ENCODE measurements at regions not wholly inside any gene's neighbourhood (a gene's known extent, or its start where the extent isn't known, plus 50 kb on each side); places are given as distances from the start of the nearest gene placed in this dataset.

DNA sequence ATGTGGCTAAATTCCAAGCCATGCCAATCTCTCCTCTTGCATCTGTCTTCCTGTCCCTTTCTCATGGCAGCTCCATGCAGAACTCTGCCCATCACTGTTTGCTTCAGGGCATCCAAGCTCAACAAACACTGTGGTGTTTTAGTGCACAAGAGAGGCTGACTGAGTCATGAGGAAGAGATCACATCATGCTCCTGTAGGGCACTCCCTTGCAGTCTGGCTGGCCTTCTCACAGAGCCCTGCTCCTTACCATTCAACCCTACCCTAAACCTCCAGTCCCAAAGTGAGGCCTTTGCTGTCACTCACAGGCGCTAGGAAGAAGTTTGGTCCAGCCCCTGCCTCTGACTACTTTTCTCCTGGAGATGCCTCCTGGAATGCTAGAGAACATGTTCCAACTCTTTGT lies 194.0 kb downstream of the LRATD1 start:
- TF ChIP-seq, protein P1, sequence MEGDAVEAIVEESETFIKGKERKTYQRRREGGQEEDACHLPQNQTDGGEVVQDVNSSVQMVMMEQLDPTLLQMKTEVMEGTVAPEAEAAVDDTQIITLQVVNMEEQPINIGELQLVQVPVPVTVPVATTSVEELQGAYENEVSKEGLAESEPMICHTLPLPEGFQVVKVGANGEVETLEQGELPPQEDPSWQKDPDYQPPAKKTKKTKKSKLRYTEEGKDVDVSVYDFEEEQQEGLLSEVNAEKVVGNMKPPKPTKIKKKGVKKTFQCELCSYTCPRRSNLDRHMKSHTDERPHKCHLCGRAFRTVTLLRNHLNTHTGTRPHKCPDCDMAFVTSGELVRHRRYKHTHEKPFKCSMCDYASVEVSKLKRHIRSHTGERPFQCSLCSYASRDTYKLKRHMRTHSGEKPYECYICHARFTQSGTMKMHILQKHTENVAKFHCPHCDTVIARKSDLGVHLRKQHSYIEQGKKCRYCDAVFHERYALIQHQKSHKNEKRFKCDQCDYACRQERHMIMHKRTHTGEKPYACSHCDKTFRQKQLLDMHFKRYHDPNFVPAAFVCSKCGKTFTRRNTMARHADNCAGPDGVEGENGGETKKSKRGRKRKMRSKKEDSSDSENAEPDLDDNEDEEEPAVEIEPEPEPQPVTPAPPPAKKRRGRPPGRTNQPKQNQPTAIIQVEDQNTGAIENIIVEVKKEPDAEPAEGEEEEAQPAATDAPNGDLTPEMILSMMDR (conservative IDR thresholded peaks at IDR 0.05; ENCODE audit: low read depth in 2 of 2), result no peak
- TF ChIP-seq EZH2phosphoT487 (IDR thresholded peaks at IDR 0.05; ENCODE audit: unreplicated experiment) (no peak), EZH2 (IDR thresholded peaks at IDR 0.05; ENCODE audit: low read depth, unreplicated experiment) (no peak), POLR2AphosphoS5 (IDR thresholded peaks at IDR 0.05; ENCODE audit: low read depth) (no peak), ZNF114 (CRISPR knock-in tag; IDR thresholded peaks at IDR 0.05) (no peak), ZNF331 (CRISPR knock-in tag; IDR thresholded peaks at IDR 0.05; ENCODE audit: low read depth) (no peak), CREB1 (CRISPR knock-in tag; IDR thresholded peaks at IDR 0.05; ENCODE audit: low read depth) (no peak), REST (IDR thresholded peaks at IDR 0.05; ENCODE audit: unreplicated experiment) (no peak), STAT1 (IDR thresholded peaks at IDR 0.05; ENCODE audit: unreplicated experiment) (no peak), NANOG (IDR thresholded peaks at IDR 0.05; ENCODE audit: borderline replicate concordance) (no peak), JUNB (IDR thresholded peaks at IDR 0.05; ENCODE audit: unreplicated experiment) (no peak), ETS1 (IDR thresholded peaks at IDR 0.05) (no peak)

All from GM23338 (cell line).